BLaER1 treated with 17β-estradiol and CSF1 and Interleukin-3, amounts not matched to agents 10 nM and 100 nM (cell line): ENCODE measurements at regions not wholly inside any gene's neighbourhood (a gene's known extent, or its start where the extent isn't known, plus 50 kb on each side); places are given as distances from the start of the nearest gene placed in this dataset.

Experiments used
- H3K27ac ChIP-seq, 11 experiments: shearing (Covaris generic); formaldehyde crosslinking; 2 replicates each; pipeline ENCODE4 v1.8.1; 2022
- H3K27me3 ChIP-seq, 11 experiments: shearing (Covaris generic); formaldehyde crosslinking; 2 replicates each; pipeline ENCODE4 v1.8.1; 2022
- H3K36me3 ChIP-seq, 11 experiments: shearing (Covaris generic); formaldehyde crosslinking; 2 replicates each; pipeline ENCODE4 v1.8.1; 2022
- H3K4me1 ChIP-seq, 10 experiments: shearing (Covaris generic); formaldehyde crosslinking; 2 replicates each; pipeline ENCODE4 v1.8.1; 2022
- H3K4me2 ChIP-seq, 11 experiments: shearing (Covaris generic); formaldehyde crosslinking; 2 replicates each; pipeline ENCODE4 v1.8.1; 2022
- H3K4me3 ChIP-seq, 10 experiments: shearing (Covaris generic); formaldehyde crosslinking; 2 replicates each; pipeline ENCODE4 v1.8.1; 2022
- H3K9ac ChIP-seq, 11 experiments: shearing (Covaris generic); formaldehyde crosslinking; 2 replicates each; pipeline ENCODE4 v1.8.1; 2022
- H3K9me3 ChIP-seq, 11 experiments: shearing (Covaris generic); formaldehyde crosslinking; replicated peaks in 1 of 11; 2 replicates each; pipeline ENCODE4 v1.8.1; 2022
- H4K20me1 ChIP-seq, 11 experiments: shearing (Covaris generic); formaldehyde crosslinking; 2 replicates each; pipeline ENCODE4 v1.8.1; 2022
- Cebpa-rat ChIP-seq, 11 experiments: shearing (Covaris generic); IDR thresholded peaks; 2 replicates each; pipeline ENCODE4 v1.8.1; 2022

GRCh38 chr7:97555857-97556421, 175.9 kb upstream of the TAC1 start:
- H3K27me3 ChIP-seq, result no peaks in the 10 kb centered on the region
- H3K27ac ChIP-seq, result no peak overlapping the region
- no peaks in the 10 kb centered on the region for H3K4me1 ChIP-seq
- no peaks in the 10 kb centered on the region for H4K20me1 ChIP-seq
- no peaks in the 10 kb centered on the region for H3K36me3 ChIP-seq
- H3K9ac ChIP-seq, result no peak overlapping the region
- no peak overlapping the region for H3K4me3 ChIP-seq
- no peak for TF ChIP-seq Cebpa-rat (IDR thresholded peaks at IDR 0.05)
- peaks cover 0 to 3% (median 0%) of the 10 kb centered on the region in 11 experiments; a peak in 3 of 22 replicates for H3K9me3 ChIP-seq
- H3K4me2 ChIP-seq, result no peak overlapping the region

GRCh38 chr7:97565665-97566064, 166.2 kb upstream of the TAC1 start:
- Histone ChIP-seq H3K27me3 (no peaks in the 10 kb centered on the region), H3K27ac (no peak overlapping the region), H3K4me2 (no peak overlapping the region), H3K9me3 (peaks cover 0 to 5% (median 0%) of the 10 kb centered on the region in 11 experiments; a peak in 1 of 22 replicates), H3K4me3 (no peak overlapping the region), H4K20me1 (no peaks in the 10 kb centered on the region), H3K36me3 (no peaks in the 10 kb centered on the region), H3K4me1 (no peaks in the 10 kb centered on the region), H3K9ac (no peak overlapping the region)
- no peak for TF ChIP-seq Cebpa-rat (IDR thresholded peaks at IDR 0.05)

GRCh38 chr7:97573065-97573464, 158.8 kb upstream of the TAC1 start:
- no peak for TF ChIP-seq Cebpa-rat (IDR thresholded peaks at IDR 0.05)
- Histone ChIP-seq H3K4me3 (no peak overlapping the region), H3K36me3 (no peaks in the 10 kb centered on the region), H3K9ac (no peak overlapping the region), H3K9me3 (no peaks in the 10 kb centered on the region), H4K20me1 (no peaks in the 10 kb centered on the region), H3K27me3 (no peaks in the 10 kb centered on the region), H3K4me1 (peaks cover 0 to 6% (median 2%) of the 10 kb centered on the region in 10 experiments; a peak in 5 of 20 replicates), H3K27ac (no peak overlapping the region), H3K4me2 (no peak overlapping the region)

GRCh38 chr7:97576043-97576442, 155.8 kb upstream of the TAC1 start:
- no peaks in the 10 kb centered on the region for H3K27me3 ChIP-seq
- peaks cover 0 to 12% (median 0%) of the 10 kb centered on the region in 11 experiments; a peak in 2 of 22 replicates for H3K9me3 ChIP-seq
- H3K4me2 ChIP-seq, result peak overlapping the region in 5 of 11 experiments; percentile 3 to 46 (median 32); a peak in 4 of 22 replicates
- H3K9ac ChIP-seq, result no peak overlapping the region
- no peak overlapping the region for H3K4me3 ChIP-seq
- H3K36me3 ChIP-seq, result no peaks in the 10 kb centered on the region
- H3K27ac ChIP-seq, result no peak overlapping the region
- H3K4me1 ChIP-seq, result peaks cover 0 to 6% (median 2%) of the 10 kb centered on the region in 10 experiments; a peak in 5 of 20 replicates
- no peak for TF ChIP-seq Cebpa-rat (IDR thresholded peaks at IDR 0.05)
- H4K20me1 ChIP-seq, result no peaks in the 10 kb centered on the region

GRCh38 chr7:97578225-97578624, 153.7 kb upstream of the TAC1 start:
- Histone ChIP-seq H3K9me3 (peaks cover 0 to 26% (median 11%) of the 10 kb centered on the region in 11 experiments; a peak in 13 of 22 replicates), H4K20me1 (no peaks in the 10 kb centered on the region), H3K4me3 (no peak overlapping the region), H3K9ac (no peak overlapping the region), H3K4me2 (no peak overlapping the region), H3K27ac (no peak overlapping the region), H3K27me3 (no peaks in the 10 kb centered on the region), H3K36me3 (no peaks in the 10 kb centered on the region), H3K4me1 (peaks cover 0 to 6% (median 2%) of the 10 kb centered on the region in 10 experiments; a peak in 5 of 20 replicates)
- TF ChIP-seq Cebpa-rat (IDR thresholded peaks at IDR 0.05), result no peak

- H3K9me3 ChIP-seq, result peaks cover 0 to 26% (median 11%) of the 10 kb centered on the region in 11 experiments; a peak in 13 of 22 replicates
- no peak overlapping the region for H3K27ac ChIP-seq
- H4K20me1 ChIP-seq, result no peaks in the 10 kb centered on the region
- no peaks in the 10 kb centered on the region for H3K27me3 ChIP-seq
- no peak overlapping the region for H3K4me2 ChIP-seq
- TF ChIP-seq Cebpa-rat (IDR thresholded peaks at IDR 0.05), result no peak
- H3K9ac ChIP-seq, result no peak overlapping the region
- peaks cover 0 to 6% (median 2%) of the 10 kb centered on the region in 10 experiments; a peak in 5 of 20 replicates for H3K4me1 ChIP-seq
- no peaks in the 10 kb centered on the region for H3K36me3 ChIP-seq
- no peak overlapping the region for H3K4me3 ChIP-seq
These were observed 151.7 kb upstream of the TAC1 start for GRCh38 chr7:97580205-97580604.

GRCh38 chr7:97595439-97595838, 136.4 kb upstream of the TAC1 start:
- Histone ChIP-seq H3K4me1 (no peaks in the 10 kb centered on the region), H3K9ac (no peak overlapping the region), H3K4me3 (no peak overlapping the region), H3K9me3 (no peaks in the 10 kb centered on the region), H4K20me1 (no peaks in the 10 kb centered on the region), H3K4me2 (no peak overlapping the region), H3K36me3 (no peaks in the 10 kb centered on the region), H3K27me3 (no peaks in the 10 kb centered on the region), H3K27ac (no peak overlapping the region)
- TF ChIP-seq Cebpa-rat (IDR thresholded peaks at IDR 0.05), result no peak

- no peak overlapping the region for H3K9ac ChIP-seq
- H3K27me3 ChIP-seq, result no peaks in the 10 kb centered on the region
- H3K27ac ChIP-seq, result no peak overlapping the region
- no peaks in the 10 kb centered on the region for H3K36me3 ChIP-seq
- no peaks in the 10 kb centered on the region for H4K20me1 ChIP-seq
- TF ChIP-seq Cebpa-rat (IDR thresholded peaks at IDR 0.05), result no peak
- H3K4me3 ChIP-seq, result no peak overlapping the region
- H3K4me2 ChIP-seq, result peak overlapping the region in 2 of 11 experiments; percentile 1 to 4; a peak in 2 of 22 replicates
- peaks cover 0 to 15% (median 0%) of the 10 kb centered on the region in 10 experiments; a peak in 7 of 20 replicates for H3K4me1 ChIP-seq
- no peaks in the 10 kb centered on the region for H3K9me3 ChIP-seq
These were observed 129.9 kb upstream of the TAC1 start for GRCh38 chr7:97601931-97602457.

- H3K4me2 ChIP-seq, result no peak overlapping the region
- no peak overlapping the region for H3K4me3 ChIP-seq
- TF ChIP-seq Cebpa-rat (IDR thresholded peaks at IDR 0.05), result no peak
- H3K27ac ChIP-seq, result no peak overlapping the region
- no peaks in the 10 kb centered on the region for H3K4me1 ChIP-seq
- H3K9me3 ChIP-seq, result no peaks in the 10 kb centered on the region
- no peaks in the 10 kb centered on the region for H3K36me3 ChIP-seq
- H4K20me1 ChIP-seq, result no peaks in the 10 kb centered on the region
- no peaks in the 10 kb centered on the region for H3K27me3 ChIP-seq
- H3K9ac ChIP-seq, result no peak overlapping the region
These were observed 111.4 kb upstream of the TAC1 start for GRCh38 chr7:97620495-97620894.

GRCh38 chr7:97623333-97623732, 108.6 kb upstream of the TAC1 start:
- Histone ChIP-seq H3K4me2 (no peak overlapping the region), H3K27ac (no peak overlapping the region), H3K27me3 (no peaks in the 10 kb centered on the region), H3K4me1 (no peaks in the 10 kb centered on the region), H3K36me3 (no peaks in the 10 kb centered on the region), H3K4me3 (no peak overlapping the region), H3K9ac (no peak overlapping the region), H4K20me1 (no peaks in the 10 kb centered on the region), H3K9me3 (no peaks in the 10 kb centered on the region)
- no peak for TF ChIP-seq Cebpa-rat (IDR thresholded peaks at IDR 0.05)
